B cell (primary cell): ENCODE measurements at regions not wholly inside any gene's neighbourhood (a gene's known extent, or its start where the extent isn't known, plus 50 kb on each side); places are given as distances from the start of the nearest gene placed in this dataset.

Experiments
- EZH2 ChIP-seq: IDR thresholded peaks from 2 replicates; pipeline ENCODE4 v1.6.1; 2012; ENCODE audit warnings: borderline replicate concordance, low read depth, mild to moderate bottlenecking, moderate library complexity, low read length; ENCODE audit not compliant: insufficient read depth, poor library complexity, severe bottlenecking
- TF ChIP-seq, protein P1 (sequence below): fragments of 200-600 bp; IDR thresholded peaks from one replicate; pipeline ENCODE4 v1.8.0; 2022; ENCODE audit warnings: antibody characterized with exemption, mild to moderate bottlenecking

DNA sequence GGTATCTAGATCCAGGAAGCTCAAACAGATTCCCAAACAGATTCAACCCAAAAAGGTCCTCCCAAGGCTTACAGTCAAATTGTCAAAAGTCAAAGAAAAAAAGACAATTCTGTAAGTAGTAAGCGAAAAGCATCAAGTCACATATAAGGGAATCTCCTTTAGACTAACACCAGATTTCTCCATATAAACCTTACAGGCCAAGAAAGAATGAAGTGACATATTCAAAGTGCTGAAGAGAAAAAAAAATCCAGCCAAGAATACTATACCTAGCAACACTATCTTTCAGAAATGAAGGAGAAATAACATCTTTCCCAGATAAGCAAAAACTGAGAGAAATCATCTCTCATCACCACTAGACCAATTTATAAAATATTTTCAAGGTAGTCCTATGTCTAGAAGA, 79.6 kb upstream of the LGR5 start:
- TF ChIP-seq, protein P1, sequence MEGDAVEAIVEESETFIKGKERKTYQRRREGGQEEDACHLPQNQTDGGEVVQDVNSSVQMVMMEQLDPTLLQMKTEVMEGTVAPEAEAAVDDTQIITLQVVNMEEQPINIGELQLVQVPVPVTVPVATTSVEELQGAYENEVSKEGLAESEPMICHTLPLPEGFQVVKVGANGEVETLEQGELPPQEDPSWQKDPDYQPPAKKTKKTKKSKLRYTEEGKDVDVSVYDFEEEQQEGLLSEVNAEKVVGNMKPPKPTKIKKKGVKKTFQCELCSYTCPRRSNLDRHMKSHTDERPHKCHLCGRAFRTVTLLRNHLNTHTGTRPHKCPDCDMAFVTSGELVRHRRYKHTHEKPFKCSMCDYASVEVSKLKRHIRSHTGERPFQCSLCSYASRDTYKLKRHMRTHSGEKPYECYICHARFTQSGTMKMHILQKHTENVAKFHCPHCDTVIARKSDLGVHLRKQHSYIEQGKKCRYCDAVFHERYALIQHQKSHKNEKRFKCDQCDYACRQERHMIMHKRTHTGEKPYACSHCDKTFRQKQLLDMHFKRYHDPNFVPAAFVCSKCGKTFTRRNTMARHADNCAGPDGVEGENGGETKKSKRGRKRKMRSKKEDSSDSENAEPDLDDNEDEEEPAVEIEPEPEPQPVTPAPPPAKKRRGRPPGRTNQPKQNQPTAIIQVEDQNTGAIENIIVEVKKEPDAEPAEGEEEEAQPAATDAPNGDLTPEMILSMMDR = no peak
- TF ChIP-seq EZH2 = no peak
